ENCODE measurements at regions not wholly inside any gene's neighbourhood (a gene's known extent, or its start where the extent isn't known, plus 50 kb on each side); places are given as distances from the start of the nearest gene placed in this dataset.

DNA sequence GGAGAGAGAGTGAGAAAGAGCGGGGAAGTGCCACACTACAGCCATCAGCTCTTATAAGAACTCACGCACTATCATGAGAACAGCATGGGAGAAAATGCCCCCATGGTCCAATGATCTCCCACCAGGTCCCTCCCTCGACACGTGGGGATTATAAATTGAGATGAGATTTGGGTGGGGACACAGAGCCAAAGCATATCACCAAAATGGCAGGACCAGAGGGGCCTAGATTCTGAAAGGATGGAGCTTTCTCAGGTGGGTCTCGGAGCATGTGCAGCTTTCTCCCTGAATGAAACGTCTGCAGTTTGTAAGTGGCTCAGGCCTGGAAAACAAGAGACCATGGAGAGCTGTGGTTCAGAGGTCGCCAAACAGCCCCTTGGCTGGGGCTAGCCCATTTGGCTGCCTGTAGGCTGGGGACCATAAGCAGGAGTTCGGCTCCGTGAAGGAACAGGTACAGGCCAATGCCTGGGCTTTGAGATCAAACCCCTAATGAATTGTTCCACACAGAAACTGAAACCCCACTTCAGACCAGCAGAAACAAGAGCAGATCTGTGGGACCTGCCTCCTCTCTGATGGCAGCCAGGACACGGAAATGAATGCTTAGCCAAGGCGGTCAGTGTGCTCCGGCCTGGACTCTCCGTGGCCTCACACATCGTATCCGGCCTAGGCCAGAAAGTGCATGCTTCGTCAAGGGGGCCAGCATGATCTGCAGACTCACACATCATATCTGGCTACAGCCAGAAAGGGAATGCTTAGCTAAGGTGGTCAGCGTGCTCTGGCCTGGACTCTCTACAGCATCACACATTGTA, 111.2 kb upstream of the TMEM18 start:
- no peak for TF ChIP-seq ZNF600 (tag by site-specific recombination; IDR thresholded peaks at IDR 0.05)
- TF ChIP-seq, protein P1, sequence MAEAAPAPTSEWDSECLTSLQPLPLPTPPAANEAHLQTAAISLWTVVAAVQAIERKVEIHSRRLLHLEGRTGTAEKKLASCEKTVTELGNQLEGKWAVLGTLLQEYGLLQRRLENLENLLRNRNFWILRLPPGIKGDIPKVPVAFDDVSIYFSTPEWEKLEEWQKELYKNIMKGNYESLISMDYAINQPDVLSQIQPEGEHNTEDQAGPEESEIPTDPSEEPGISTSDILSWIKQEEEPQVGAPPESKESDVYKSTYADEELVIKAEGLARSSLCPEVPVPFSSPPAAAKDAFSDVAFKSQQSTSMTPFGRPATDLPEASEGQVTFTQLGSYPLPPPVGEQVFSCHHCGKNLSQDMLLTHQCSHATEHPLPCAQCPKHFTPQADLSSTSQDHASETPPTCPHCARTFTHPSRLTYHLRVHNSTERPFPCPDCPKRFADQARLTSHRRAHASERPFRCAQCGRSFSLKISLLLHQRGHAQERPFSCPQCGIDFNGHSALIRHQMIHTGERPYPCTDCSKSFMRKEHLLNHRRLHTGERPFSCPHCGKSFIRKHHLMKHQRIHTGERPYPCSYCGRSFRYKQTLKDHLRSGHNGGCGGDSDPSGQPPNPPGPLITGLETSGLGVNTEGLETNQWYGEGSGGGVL (tag by site-specific recombination; IDR thresholded peaks at IDR 0.05) = no peak
- TF ChIP-seq REPIN1 (tag by site-specific recombination; IDR thresholded peaks at IDR 0.05; ENCODE audit: low read depth) = no peak
- TF ChIP-seq ZNF133 (tag by site-specific recombination; IDR thresholded peaks at IDR 0.05) = no peak
- no peak for TF ChIP-seq MEIS1 (CRISPR knock-in tag; IDR thresholded peaks at IDR 0.05; ENCODE audit: borderline replicate concordance)
- TF ChIP-seq, protein P2, sequence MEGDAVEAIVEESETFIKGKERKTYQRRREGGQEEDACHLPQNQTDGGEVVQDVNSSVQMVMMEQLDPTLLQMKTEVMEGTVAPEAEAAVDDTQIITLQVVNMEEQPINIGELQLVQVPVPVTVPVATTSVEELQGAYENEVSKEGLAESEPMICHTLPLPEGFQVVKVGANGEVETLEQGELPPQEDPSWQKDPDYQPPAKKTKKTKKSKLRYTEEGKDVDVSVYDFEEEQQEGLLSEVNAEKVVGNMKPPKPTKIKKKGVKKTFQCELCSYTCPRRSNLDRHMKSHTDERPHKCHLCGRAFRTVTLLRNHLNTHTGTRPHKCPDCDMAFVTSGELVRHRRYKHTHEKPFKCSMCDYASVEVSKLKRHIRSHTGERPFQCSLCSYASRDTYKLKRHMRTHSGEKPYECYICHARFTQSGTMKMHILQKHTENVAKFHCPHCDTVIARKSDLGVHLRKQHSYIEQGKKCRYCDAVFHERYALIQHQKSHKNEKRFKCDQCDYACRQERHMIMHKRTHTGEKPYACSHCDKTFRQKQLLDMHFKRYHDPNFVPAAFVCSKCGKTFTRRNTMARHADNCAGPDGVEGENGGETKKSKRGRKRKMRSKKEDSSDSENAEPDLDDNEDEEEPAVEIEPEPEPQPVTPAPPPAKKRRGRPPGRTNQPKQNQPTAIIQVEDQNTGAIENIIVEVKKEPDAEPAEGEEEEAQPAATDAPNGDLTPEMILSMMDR (tag by site-specific recombination; IDR thresholded peaks at IDR 0.05) = no peak
- no peak for TF ChIP-seq ZNF792 (tag by site-specific recombination; IDR thresholded peaks at IDR 0.05)
- no peak for TF ChIP-seq PATZ1 (tag by site-specific recombination; IDR thresholded peaks at IDR 0.05)
- TF ChIP-seq YY1 (tag by site-specific recombination; IDR thresholded peaks at IDR 0.05) = no peak
- TF ChIP-seq, protein P3, sequence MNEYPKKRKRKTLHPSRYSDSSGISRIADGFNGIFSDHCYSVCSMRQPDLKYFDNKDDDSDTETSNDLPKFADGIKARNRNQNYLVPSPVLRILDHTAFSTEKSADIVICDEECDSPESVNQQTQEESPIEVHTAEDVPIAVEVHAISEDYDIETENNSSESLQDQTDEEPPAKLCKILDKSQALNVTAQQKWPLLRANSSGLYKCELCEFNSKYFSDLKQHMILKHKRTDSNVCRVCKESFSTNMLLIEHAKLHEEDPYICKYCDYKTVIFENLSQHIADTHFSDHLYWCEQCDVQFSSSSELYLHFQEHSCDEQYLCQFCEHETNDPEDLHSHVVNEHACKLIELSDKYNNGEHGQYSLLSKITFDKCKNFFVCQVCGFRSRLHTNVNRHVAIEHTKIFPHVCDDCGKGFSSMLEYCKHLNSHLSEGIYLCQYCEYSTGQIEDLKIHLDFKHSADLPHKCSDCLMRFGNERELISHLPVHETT (tag by site-specific recombination; IDR thresholded peaks at IDR 0.05) = no peak
- TF ChIP-seq ZNF621 (tag by site-specific recombination; IDR thresholded peaks at IDR 0.05) = no peak
- TF ChIP-seq, protein P4, sequence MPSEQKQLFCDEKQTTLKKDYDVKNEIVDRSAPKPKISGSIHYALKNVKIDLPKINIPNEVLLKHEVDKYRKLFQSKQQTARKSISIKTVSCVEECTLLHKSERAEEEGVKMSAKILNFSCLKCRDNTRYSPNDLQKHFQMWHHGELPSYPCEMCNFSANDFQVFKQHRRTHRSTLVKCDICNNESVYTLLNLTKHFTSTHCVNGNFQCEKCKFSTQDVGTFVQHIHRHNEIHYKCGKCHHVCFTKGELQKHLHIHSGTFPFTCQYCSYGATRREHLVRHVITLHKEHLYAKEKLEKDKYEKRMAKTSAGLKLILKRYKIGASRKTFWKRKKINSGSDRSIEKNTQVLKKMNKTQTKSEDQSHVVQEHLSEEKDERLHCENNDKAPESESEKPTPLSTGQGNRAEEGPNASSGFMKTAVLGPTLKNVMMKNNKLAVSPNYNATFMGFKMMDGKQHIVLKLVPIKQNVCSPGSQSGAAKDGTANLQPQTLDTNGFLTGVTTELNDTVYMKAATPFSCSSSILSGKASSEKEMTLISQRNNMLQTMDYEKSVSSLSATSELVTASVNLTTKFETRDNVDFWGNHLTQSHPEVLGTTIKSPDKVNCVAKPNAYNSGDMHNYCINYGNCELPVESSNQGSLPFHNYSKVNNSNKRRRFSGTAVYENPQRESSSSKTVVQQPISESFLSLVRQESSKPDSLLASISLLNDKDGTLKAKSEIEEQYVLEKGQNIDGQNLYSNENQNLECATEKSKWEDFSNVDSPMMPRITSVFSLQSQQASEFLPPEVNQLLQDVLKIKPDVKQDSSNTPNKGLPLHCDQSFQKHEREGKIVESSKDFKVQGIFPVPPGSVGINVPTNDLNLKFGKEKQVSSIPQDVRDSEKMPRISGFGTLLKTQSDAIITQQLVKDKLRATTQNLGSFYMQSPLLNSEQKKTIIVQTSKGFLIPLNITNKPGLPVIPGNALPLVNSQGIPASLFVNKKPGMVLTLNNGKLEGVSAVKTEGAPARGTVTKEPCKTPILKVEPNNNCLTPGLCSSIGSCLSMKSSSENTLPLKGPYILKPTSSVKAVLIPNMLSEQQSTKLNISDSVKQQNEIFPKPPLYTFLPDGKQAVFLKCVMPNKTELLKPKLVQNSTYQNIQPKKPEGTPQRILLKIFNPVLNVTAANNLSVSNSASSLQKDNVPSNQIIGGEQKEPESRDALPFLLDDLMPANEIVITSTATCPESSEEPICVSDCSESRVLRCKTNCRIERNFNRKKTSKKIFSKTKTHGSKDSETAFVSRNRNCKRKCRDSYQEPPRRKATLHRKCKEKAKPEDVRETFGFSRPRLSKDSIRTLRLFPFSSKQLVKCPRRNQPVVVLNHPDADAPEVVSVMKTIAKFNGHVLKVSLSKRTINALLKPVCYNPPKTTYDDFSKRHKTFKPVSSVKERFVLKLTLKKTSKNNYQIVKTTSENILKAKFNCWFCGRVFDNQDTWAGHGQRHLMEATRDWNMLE (tag by site-specific recombination; conservative IDR thresholded peaks at IDR 0.05; ENCODE audit: low read depth) = no peak
- TF ChIP-seq ELK4 (IDR thresholded peaks at IDR 0.05; ENCODE audit: borderline replicate concordance, low read depth, low read length) = no peak
- no peak for TF ChIP-seq ZBTB8A (tag by site-specific recombination; IDR thresholded peaks at IDR 0.05)
